Lung (tissue), 11 donors: ENCODE measurements at regions not wholly inside any gene's neighbourhood (a gene's known extent, or its start where the extent isn't known, plus 50 kb on each side); places are given as distances from the start of the nearest gene placed in this dataset.

Experiments
- ATAC-seq: fragments of 200-7000 bp; cut with Tn5 transposase; one replicate; pipeline ENCODE4 v1.9.1; 2020; ENCODE audit warnings: moderate number of reproducible peaks; ENCODE audit not compliant: insufficient read depth, low FRiP score
- DNase-seq, 3 donors: peaks; one replicate each; pipeline ENCODE4 v3.0.0-alpha.2; 2013 to 2017
- H3K27ac ChIP-seq, 2 donors: one replicate each; pipeline ENCODE4 v1.5.1; 2013; ENCODE audit warnings: mild to moderate bottlenecking in 2 of 2, moderate library complexity in 2 of 2, control low read depth in 1 of 2, inconsistent platforms in 1 of 2, low read depth in 1 of 2, low read length in 1 of 2
- H3K27me3 ChIP-seq, 3 donors: one replicate each; pipeline ENCODE4 v1.5.1; 2013; ENCODE audit warnings: low read length in 2 of 3; ENCODE audit not compliant: control insufficient read depth in 3 of 3, insufficient read depth in 3 of 3
- H3K36me3 ChIP-seq, 4 donors: one replicate each; pipeline ENCODE4 v1.5.1; 2013; ENCODE audit warnings: low read length in 4 of 4, mild to moderate bottlenecking in 1 of 4, moderate library complexity in 1 of 4; ENCODE audit not compliant: control insufficient read depth in 4 of 4, insufficient read depth in 4 of 4
- H3K4me1 ChIP-seq, 5 donors: one replicate each; pipeline ENCODE4 v1.5.1; 2013; ENCODE audit warnings: low read length in 5 of 5, mild to moderate bottlenecking in 2 of 5, moderate library complexity in 1 of 5; ENCODE audit not compliant: control insufficient read depth in 5 of 5, insufficient read depth in 5 of 5
- H3K4me3 ChIP-seq: one replicate; pipeline ENCODE4 v1.5.1; 2013; ENCODE audit warnings: mild to moderate bottlenecking, control low read depth, moderate library complexity
- H3K9ac ChIP-seq, 2 donors: one replicate each; pipeline ENCODE4 v1.5.1; 2013; ENCODE audit warnings: low read length in 2 of 2, control low read depth in 1 of 2; ENCODE audit not compliant: insufficient read depth in 1 of 2
- H3K9me3 ChIP-seq, 4 donors: one replicate each; pipeline ENCODE4 v1.5.1; 2013; ENCODE audit warnings: low read length in 3 of 4, mild to moderate bottlenecking in 1 of 4, moderate library complexity in 1 of 4; ENCODE audit not compliant: control insufficient read depth in 4 of 4, insufficient read depth in 3 of 4
- WGBS, 2 donors: extraction: QIAGEN DNeasy Blood & Tissue Kit; methylation state at CpG; one replicate each; pipeline ENCODE4 v1.1.7; 2013; 5-methylcytosine and 5-hydroxymethylcytosine counted together
- TF ChIP-seq, protein P1 (sequence below): IDR thresholded peaks from 2 replicates; pipeline ENCODE4 v1.5.1; 2012; ENCODE audit warnings: mild to moderate bottlenecking; ENCODE audit errors: control extremely low read depth, extremely low read depth
- donor health status: control.
- donor health status: control.
- donor health status: Bipolar disorder and iron deficiency.
- donor health status: healthy.
- donor health status: DM: yes; HTN: yes; CAD: no.

DNA sequence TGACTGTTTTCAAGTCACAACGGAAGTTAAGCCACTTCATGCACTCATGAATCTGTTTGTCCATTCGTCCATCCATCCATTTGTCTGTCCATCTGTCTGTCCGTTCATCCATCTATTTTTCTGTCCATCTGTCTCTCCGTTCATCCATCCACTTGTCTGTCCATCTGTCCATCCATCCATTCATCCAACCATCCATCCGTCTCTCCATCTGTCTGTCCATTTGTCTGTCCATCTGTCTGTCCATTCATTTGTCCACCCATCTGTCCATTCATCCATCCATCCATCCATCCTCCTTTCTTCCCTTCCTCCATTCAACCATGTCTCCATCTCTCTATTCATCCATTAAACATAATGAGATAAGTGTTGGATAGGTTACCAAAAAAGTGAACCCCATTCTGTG lies 123.5 kb upstream of the UQCRFS1 start:
- DNase-seq (no peak), ATAC-seq (no peak)
- Histone ChIP-seq H3K27ac (no peak overlapping the region), H3K36me3 (no peaks in the 10 kb centered on the region), H3K9me3 (peaks cover 0 to 5% (median 2%) of the 10 kb centered on the region in 4 donors), H3K27me3 (no peaks in the 10 kb centered on the region), H3K4me3 (no peak overlapping the region), H3K4me1 (no peaks in the 10 kb centered on the region), H3K9ac (no peak overlapping the region)
- TF ChIP-seq, protein P1, sequence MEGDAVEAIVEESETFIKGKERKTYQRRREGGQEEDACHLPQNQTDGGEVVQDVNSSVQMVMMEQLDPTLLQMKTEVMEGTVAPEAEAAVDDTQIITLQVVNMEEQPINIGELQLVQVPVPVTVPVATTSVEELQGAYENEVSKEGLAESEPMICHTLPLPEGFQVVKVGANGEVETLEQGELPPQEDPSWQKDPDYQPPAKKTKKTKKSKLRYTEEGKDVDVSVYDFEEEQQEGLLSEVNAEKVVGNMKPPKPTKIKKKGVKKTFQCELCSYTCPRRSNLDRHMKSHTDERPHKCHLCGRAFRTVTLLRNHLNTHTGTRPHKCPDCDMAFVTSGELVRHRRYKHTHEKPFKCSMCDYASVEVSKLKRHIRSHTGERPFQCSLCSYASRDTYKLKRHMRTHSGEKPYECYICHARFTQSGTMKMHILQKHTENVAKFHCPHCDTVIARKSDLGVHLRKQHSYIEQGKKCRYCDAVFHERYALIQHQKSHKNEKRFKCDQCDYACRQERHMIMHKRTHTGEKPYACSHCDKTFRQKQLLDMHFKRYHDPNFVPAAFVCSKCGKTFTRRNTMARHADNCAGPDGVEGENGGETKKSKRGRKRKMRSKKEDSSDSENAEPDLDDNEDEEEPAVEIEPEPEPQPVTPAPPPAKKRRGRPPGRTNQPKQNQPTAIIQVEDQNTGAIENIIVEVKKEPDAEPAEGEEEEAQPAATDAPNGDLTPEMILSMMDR, result no peak
- WGBS, 2 donors, result 73 to 74% methylated on average over 5 of the region's 5 CpGs

DNA sequence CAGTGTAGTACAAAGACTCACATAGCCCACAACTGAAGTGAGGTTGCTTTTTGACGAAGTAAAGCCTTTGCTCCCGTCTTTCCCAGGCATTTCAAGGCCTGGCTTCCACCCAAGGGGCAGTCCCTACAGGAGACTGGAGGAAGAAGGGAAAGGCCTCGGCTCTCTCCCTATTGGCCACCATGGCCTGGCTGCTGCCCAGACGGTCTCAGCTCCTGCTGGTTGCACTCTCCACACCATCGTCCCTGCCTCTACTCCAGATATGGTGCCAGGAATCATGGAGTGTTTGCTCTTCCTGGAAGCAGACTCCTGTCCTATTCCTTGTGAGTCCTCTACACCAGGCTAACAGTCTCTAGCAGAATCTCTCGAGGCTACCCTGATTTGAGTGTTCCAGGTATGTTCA lies 124.1 kb upstream of the UQCRFS1 start:
- no peak overlapping the region for H3K9ac ChIP-seq
- no peaks in the 10 kb centered on the region for H3K36me3 ChIP-seq
- TF ChIP-seq, protein P1, result no peak
- no peak overlapping the region for H3K4me3 ChIP-seq
- H3K4me1 ChIP-seq, result no peaks in the 10 kb centered on the region
- no peak for ATAC-seq
- no peak overlapping the region for H3K27ac ChIP-seq
- 59 to 79% methylated on average over 6 of the region's 6 CpGs for WGBS, 2 donors
- peaks cover 0 to 5% (median 4%) of the 10 kb centered on the region in 4 donors for H3K9me3 ChIP-seq
- no peaks in the 10 kb centered on the region for H3K27me3 ChIP-seq
- no peak for DNase-seq

- ATAC-seq (no peak), DNase-seq (no peak)
- no peaks in the 10 kb centered on the region for H3K4me1 ChIP-seq
- H3K27ac ChIP-seq, result no peak overlapping the region
- no peaks in the 10 kb centered on the region for H3K27me3 ChIP-seq
- H3K9ac ChIP-seq, result no peak overlapping the region
- TF ChIP-seq, protein P1, result no peak
- H3K36me3 ChIP-seq, result no peaks in the 10 kb centered on the region
- H3K9me3 ChIP-seq, result peaks cover 0 to 12% (median 5%) of the 10 kb centered on the region in 4 donors
- WGBS, 2 donors, result 59 to 72% methylated on average over 1 of the region's 1 CpG
- H3K4me3 ChIP-seq, result no peak overlapping the region
These were observed 125.5 kb upstream of the UQCRFS1 start for GRCh38 chr19:29338480-29338879.

GRCh38 chr19:29342721-29343120 lies 129.8 kb upstream of the UQCRFS1 start:
- ATAC-seq (no peak), DNase-seq (no peak)
- Histone ChIP-seq H3K27me3 (no peaks in the 10 kb centered on the region), H3K4me3 (no peak overlapping the region), H3K9me3 (peaks cover 0 to 16% (median 6%) of the 10 kb centered on the region in 4 donors), H3K9ac (no peak overlapping the region), H3K4me1 (no peaks in the 10 kb centered on the region), H3K27ac (no peak overlapping the region), H3K36me3 (no peaks in the 10 kb centered on the region)
- TF ChIP-seq, protein P1, result no peak
- 96% methylated on average over 1 of the region's 1 CpG for WGBS, 2 donors
